H1 (cell line): ENCODE measurements at regions not wholly inside any gene's neighbourhood (a gene's known extent, or its start where the extent isn't known, plus 50 kb on each side); places are given as distances from the start of the nearest gene placed in this dataset.

Source experiments
- CTCF ChIA-PET: fragments of 300-600 bp; sonication (Branson Sonifier 250); formaldehyde crosslinking; loops from one replicate; lab custom pipeline; 2021; ENCODE audit not compliant: partially characterized antibody; lab: Charles Lee
- POLR2A ChIA-PET: fragments of 300-600 bp; sonication (Branson Sonifier 250); formaldehyde crosslinking; loops from one replicate; lab custom pipeline; 2021; ENCODE audit warnings: inconsistent platforms; ENCODE audit not compliant: partially characterized antibody; lab: Charles Lee
- DNase-seq, 2 experiments: peaks; one replicate each; pipeline versions ENCODE4 v3.0.0 to v3.0.0-alpha.2; 2010 to 2022; ENCODE audit warnings: low spot score in 2 of 2, low read depth in 1 of 2, mixed read lengths in 1 of 2
- FAIRE-seq: peaks from 2 replicates; lab custom pipeline; 2011; peaks lifted over from hg19 to GRCh38; lab: Jason Lieb, UNC
- H2AFZ ChIP-seq: 2 replicates; pipeline ENCODE4 v1.8.1; 2012; ENCODE audit warnings: low read length, inconsistent platforms
- H2AK5ac ChIP-seq: 2 replicates; pipeline ENCODE4 v1.6.1; 2013; ENCODE audit warnings: low read depth, low read length
- H2BK120ac ChIP-seq: replicated peaks from 2 replicates; pipeline ENCODE3; 2013; ENCODE audit warnings: low read depth, low read length, inconsistent platforms
- H2BK12ac ChIP-seq: 2 replicates; pipeline ENCODE4 v1.6.1; 2013; ENCODE audit warnings: low read depth, low read length
- H2BK15ac ChIP-seq: 2 replicates; pipeline ENCODE4 v1.6.1; 2013; ENCODE audit warnings: low read length
- H2BK20ac ChIP-seq: 2 replicates; pipeline ENCODE4 v1.6.1; 2013; ENCODE audit warnings: low read length
- H2BK5ac ChIP-seq: 2 replicates; pipeline ENCODE4 v1.6.1; 2013; ENCODE audit warnings: low read depth, low read length
- H3K14ac ChIP-seq: 2 replicates; pipeline ENCODE4 v1.6.1; 2013; ENCODE audit warnings: inconsistent platforms; ENCODE audit not compliant: insufficient read length
- H3K18ac ChIP-seq: 2 replicates; pipeline ENCODE4 v1.6.1; 2013; ENCODE audit warnings: low read length; ENCODE audit errors: extremely low read depth
- H3K23ac ChIP-seq: 2 replicates; pipeline ENCODE4 v1.6.1; 2013; ENCODE audit warnings: inconsistent platforms; ENCODE audit not compliant: insufficient read length
- H3K23me2 ChIP-seq: 2 replicates; pipeline ENCODE4 v1.6.1; 2013; ENCODE audit warnings: low read depth, low read length
- H3K27ac ChIP-seq: 2 replicates; pipeline ENCODE4 v1.6.1; 2011; ENCODE audit warnings: low read depth, low read length, inconsistent platforms
- H3K27me3 ChIP-seq, 4 experiments: replicated peaks in 1 of 4; 1 replicate in 1 of 4; 2 replicates in 3 of 4; pipeline versions ENCODE4 v1.6.1 to v1.8.1; 2011 to 2013; ENCODE audit warnings: low read length in 3 of 4, mild to moderate bottlenecking in 3 of 4, inconsistent platforms in 2 of 4, mixed read lengths in 2 of 4, moderate library complexity in 1 of 4; ENCODE audit not compliant: control insufficient read depth in 3 of 4, insufficient read depth in 3 of 4; ENCODE audit errors: extremely low read depth in 1 of 4
- H3K36me3 ChIP-seq, 4 experiments: 2 replicates each; pipeline versions ENCODE4 v1.6.1 to v1.8.1; 2011 to 2013; ENCODE audit warnings: mild to moderate bottlenecking in 4 of 4, low read length in 3 of 4, moderate library complexity in 2 of 4, control low read depth in 1 of 4, inconsistent platforms in 1 of 4; ENCODE audit not compliant: insufficient read depth in 4 of 4, control insufficient read depth in 2 of 4
- H3K4ac ChIP-seq: replicated peaks from 2 replicates; pipeline ENCODE3; 2013; ENCODE audit warnings: low read length, low read depth, mixed read lengths, inconsistent platforms; ENCODE audit not compliant: insufficient read length
- H3K4me1 ChIP-seq, 4 experiments: replicated peaks in 1 of 4; 1 replicate in 1 of 4; 2 replicates in 3 of 4; pipeline versions ENCODE4 v1.6.1 to v1.8.1; 2011 to 2013; ENCODE audit warnings: low read length in 3 of 4, inconsistent platforms in 2 of 4, mixed read lengths in 1 of 4; ENCODE audit not compliant: insufficient read depth in 4 of 4, control insufficient read depth in 3 of 4
- H3K4me2 ChIP-seq, 2 experiments: 2 replicates each; pipeline versions ENCODE4 v1.6.1 to v1.8.1; 2011 to 2013; ENCODE audit warnings: low read depth in 2 of 2, low read length in 2 of 2, control low read depth in 1 of 2, inconsistent platforms in 1 of 2, mild to moderate bottlenecking in 1 of 2; ENCODE audit not compliant: insufficient read depth in 1 of 2
- H3K4me3 ChIP-seq, 4 experiments: fragments of 200-600, 300-600 bp in 1 of 4; sonication (generic), shearing (Covaris generic), sonication (Bioruptor Twin) in 1 of 4; 2 replicates each; pipeline versions ENCODE4 v1.5.1 to v1.8.1; 2011 to 2016; ENCODE audit warnings: low read length in 4 of 4, low read depth in 3 of 4, control low read depth in 2 of 4, inconsistent platforms in 2 of 4, mild to moderate bottlenecking in 2 of 4, mixed read lengths in 1 of 4, moderate library complexity in 1 of 4; ENCODE audit not compliant: insufficient read depth in 2 of 4; ENCODE audit errors: extremely low read depth in 1 of 4
- H3K56ac ChIP-seq: replicated peaks from 2 replicates; pipeline ENCODE3; 2013; ENCODE audit warnings: low read depth, mild to moderate bottlenecking, mixed read lengths, low read length, inconsistent platforms; ENCODE audit not compliant: insufficient read length
- H3K79me1 ChIP-seq: 2 replicates; pipeline ENCODE4 v1.6.1; 2013; ENCODE audit warnings: low read depth, low read length, control low read depth
- H3K79me2 ChIP-seq, 2 experiments: 2 replicates each; pipeline versions ENCODE4 v1.6.1 to v1.8.1; 2012 to 2013; ENCODE audit warnings: low read length in 2 of 2, mild to moderate bottlenecking in 2 of 2, inconsistent platforms in 1 of 2; ENCODE audit not compliant: insufficient read depth in 2 of 2, control insufficient read depth in 1 of 2
- H3K9ac ChIP-seq, 4 experiments: replicated peaks in 1 of 4; 1 replicate in 1 of 4; 2 replicates in 3 of 4; pipeline versions ENCODE4 v1.6.1 to v1.8.1; 2011 to 2013; ENCODE audit warnings: low read depth in 3 of 4, low read length in 3 of 4, control low read depth in 2 of 4, mild to moderate bottlenecking in 2 of 4, moderate library complexity in 2 of 4, inconsistent platforms in 1 of 4; ENCODE audit errors: extremely low read depth in 1 of 4
- H3K9me3 ChIP-seq, 2 experiments: 2 replicates each; pipeline versions ENCODE4 v1.6.1 to v1.8.1; 2012 to 2013; ENCODE audit warnings: mild to moderate bottlenecking in 2 of 2, moderate library complexity in 2 of 2, control low read depth in 1 of 2, inconsistent platforms in 1 of 2, low read depth in 1 of 2, low read length in 1 of 2, mixed read lengths in 1 of 2; ENCODE audit not compliant: insufficient read depth in 2 of 2
- H4K20me1 ChIP-seq, 2 experiments: replicated peaks in 1 of 2; 2 replicates each; pipeline versions ENCODE3 to v1.8.1; 2011 to 2013; ENCODE audit warnings: inconsistent platforms in 2 of 2, low read length in 2 of 2, mild to moderate bottlenecking in 1 of 2; ENCODE audit not compliant: insufficient read depth in 2 of 2, control insufficient read depth in 1 of 2
- H4K5ac ChIP-seq: 2 replicates; pipeline ENCODE4 v1.6.1; 2013; ENCODE audit warnings: low read length, low read depth, mixed read lengths, inconsistent platforms; ENCODE audit not compliant: insufficient read length
- H4K8ac ChIP-seq: 2 replicates; pipeline ENCODE4 v1.8.0; 2013; ENCODE audit warnings: mild to moderate bottlenecking, moderate library complexity, low read length, inconsistent platforms; ENCODE audit not compliant: insufficient read depth; ENCODE audit errors: extremely low read depth
- H4K91ac ChIP-seq: replicated peaks from 2 replicates; pipeline ENCODE3; 2013; ENCODE audit warnings: low read length, mixed read lengths, inconsistent platforms; ENCODE audit not compliant: insufficient read length
- ATF2 ChIP-seq: IDR thresholded peaks from 2 replicates; pipeline ENCODE4 v1.6.1; 2012; ENCODE audit warnings: low read length, inconsistent platforms
- BRCA1 ChIP-seq: IDR thresholded peaks from 2 replicates; pipeline ENCODE4 v1.6.1; 2012; ENCODE audit warnings: low read depth, low read length, improper control_type of control experiment
- CREB1 ChIP-seq: IDR thresholded peaks from 2 replicates; pipeline ENCODE4 v1.6.1; 2012; ENCODE audit warnings: inconsistent platforms
- GABPA ChIP-seq: IDR thresholded peaks from 2 replicates; pipeline ENCODE4 v1.6.1; 2011; ENCODE audit warnings: mild to moderate bottlenecking, low read length, moderate library complexity, borderline replicate concordance; ENCODE audit not compliant: insufficient read depth
- SAP30 ChIP-seq: fragments of 300-600 bp; sonication (generic); IDR thresholded peaks from 2 replicates; pipeline ENCODE4 v1.7.1; 2012; ENCODE audit warnings: low read length, moderate library complexity, mild to moderate bottlenecking, inconsistent platforms; ENCODE audit not compliant: insufficient read depth, insufficient replicate concordance
- TCF12 ChIP-seq: IDR thresholded peaks from 2 replicates; pipeline ENCODE4 v1.6.1; 2011; ENCODE audit warnings: low read depth, mild to moderate bottlenecking, low read length
- ZNF274 ChIP-seq: IDR thresholded peaks from 2 replicates; pipeline ENCODE4 v1.7.0; 2012; ENCODE audit warnings: low read length, borderline replicate concordance; ENCODE audit errors: extremely low read depth
- WGBS, 2 experiments: shearing (Covaris generic) in 1 of 2; methylation state at CpG; one replicate each; pipeline versions ENCODE4 v1.1.6 to v1.1.7; 2013 to 2015; ENCODE audit warnings: low lambda C conversion rate in 2 of 2, mixed read lengths in 2 of 2, inconsistent platforms in 1 of 2, low coverage in 1 of 2, missing lambda C conversion rate in 1 of 2; ENCODE audit not compliant: insufficient replicate concordance in 2 of 2, insufficient coverage in 1 of 2, insufficient read length in 1 of 2; ENCODE audit errors: extremely low coverage in 1 of 2, missing lambda C conversion rate in 1 of 2; 5-methylcytosine and 5-hydroxymethylcytosine counted together

GRCh38 chr14:56870336-56870735 lies 60.1 kb upstream of the OTX2 start:
- H2BK5ac ChIP-seq = no peak overlapping the region
- no peak overlapping the region for H3K56ac ChIP-seq
- DNase-seq (no peak), FAIRE-seq (no peak)
- CTCF ChIA-PET = interaction anchor here (1.2 to 1.4 kb wide), 2 partner anchors 9 kb away, joined by 3 to 6 read pairs; no protein-coding TSS in a partner anchor
- peaks cover 0 to 5% (median 3%) of the 10 kb centered on the region in 4 experiments; a peak in 3 of 7 replicates for H3K4me1 ChIP-seq
- POLR2A ChIA-PET = no interaction called here
- H3K27ac ChIP-seq = no peak overlapping the region
- no peak overlapping the region for H2BK12ac ChIP-seq
- H2AK5ac ChIP-seq = no peak overlapping the region
- H3K14ac ChIP-seq = no peak overlapping the region
- no peak overlapping the region for H3K4ac ChIP-seq
- H2BK15ac ChIP-seq = no peak overlapping the region
- H3K27me3 ChIP-seq = peaks cover 0 to 2% (median 0%) of the 10 kb centered on the region in 4 experiments; a peak in 2 of 7 replicates
- H3K23me2 ChIP-seq = no peaks in the 10 kb centered on the region
- no peaks in the 10 kb centered on the region for H3K79me1 ChIP-seq
- no peak overlapping the region for H3K23ac ChIP-seq
- no peaks in the 10 kb centered on the region for H3K79me2 ChIP-seq
- H2BK120ac ChIP-seq = no peak overlapping the region
- H2BK20ac ChIP-seq = no peak overlapping the region
- H3K4me2 ChIP-seq = no peak overlapping the region
- no peaks in the 10 kb centered on the region for H3K9me3 ChIP-seq
- no peak overlapping the region for H4K8ac ChIP-seq
- H4K91ac ChIP-seq = peak overlapping the region; percentile 19
- no peak overlapping the region for H3K4me3 ChIP-seq
- H4K5ac ChIP-seq = no peak overlapping the region
- WGBS, 2 experiments = 94% methylated on average over 2 of the region's 2 CpGs; no CpG with 5 or more reads in 1 of the 2 experiments
- H3K18ac ChIP-seq = no peak overlapping the region
- H3K36me3 ChIP-seq = no peaks in the 10 kb centered on the region
- H4K20me1 ChIP-seq = no peaks in the 10 kb centered on the region
- H3K9ac ChIP-seq = no peak overlapping the region
- no peak overlapping the region for H2AFZ ChIP-seq
- no peak for TF ChIP-seq CREB1
- TF ChIP-seq ATF2 = no peak
- TF ChIP-seq ZNF274 = no peak
- TF ChIP-seq TCF12 = no peak
- TF ChIP-seq SAP30 = no peak
- no peak for TF ChIP-seq BRCA1
- no peak for TF ChIP-seq GABPA
